PFSK-1 (cell line): ENCODE measurements at regions not wholly inside any gene's neighbourhood (a gene's known extent, or its start where the extent isn't known, plus 50 kb on each side); places are given as distances from the start of the nearest gene placed in this dataset.

ENCODE experiments used
- REST ChIP-seq, 2 experiments: IDR thresholded peaks; 2 replicates each; pipeline versions ENCODE4 v1.6.1 to v1.8.0; 2011 to 2012; ENCODE audit warnings: low read depth in 2 of 2, low read length in 2 of 2, control low read depth in 1 of 2, inconsistent platforms in 1 of 2, mild to moderate bottlenecking in 1 of 2, moderate library complexity in 1 of 2; ENCODE audit not compliant: insufficient read depth in 1 of 2
- SIN3A ChIP-seq: IDR thresholded peaks from 2 replicates; pipeline ENCODE4 v1.6.1; 2012; ENCODE audit warnings: mild to moderate bottlenecking, low read length, moderate library complexity, borderline replicate concordance; ENCODE audit not compliant: insufficient read depth
- TAF1 ChIP-seq: IDR thresholded peaks from 2 replicates; pipeline ENCODE4 v1.6.1; 2012; ENCODE audit warnings: low read length, control low read depth, borderline replicate concordance; ENCODE audit not compliant: insufficient read depth

- no peak for TF ChIP-seq TAF1
- TF ChIP-seq REST (IDR thresholded peaks at IDR 0.05; ENCODE audit: insufficient read depth in 1 of 2, low read depth in 2 of 2, low read length in 2 of 2), result no peak
- no peak for TF ChIP-seq SIN3A
Observed at GRCh38 chr10:83119346-83119745, 1020.0 kb upstream of the GHITM start.
